ENCODE measurements at regions not wholly inside any gene's neighbourhood (a gene's known extent, or its start where the extent isn't known, plus 50 kb on each side); places are given as distances from the start of the nearest gene placed in this dataset.
"Not testable (repeated sequence)": the region's sequence is repeated elsewhere in the genome, so short reads cannot be mapped to it uniquely, and the experiment has no call there.

DNA sequence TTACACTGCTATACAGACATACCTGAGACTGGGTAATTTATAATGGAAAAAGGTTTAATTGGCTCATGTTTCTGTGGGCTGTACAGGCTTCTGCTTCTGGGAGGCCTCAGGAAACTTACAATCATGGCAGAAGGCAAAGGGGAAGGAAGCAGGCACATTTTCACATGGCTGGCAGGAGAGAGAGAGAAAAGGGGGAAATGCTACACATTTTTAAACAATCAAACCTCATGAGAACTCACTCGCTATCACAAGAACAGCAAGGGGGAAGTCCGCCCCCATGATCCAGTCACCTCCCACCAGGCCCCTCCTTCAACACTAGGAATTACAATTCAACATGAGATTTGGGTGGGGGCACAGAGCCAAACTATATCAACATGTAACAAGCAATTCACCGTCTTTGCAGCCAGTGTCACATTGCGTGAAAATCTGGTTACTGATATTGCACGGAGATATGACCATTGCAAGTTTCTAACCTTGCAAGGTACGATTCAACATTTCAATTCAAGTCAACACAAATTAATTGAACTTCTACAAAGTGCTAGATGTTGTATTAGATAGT lies 61.7 kb upstream of the RELL1 start:
- no peaks in the 10 kb centered on the region for H3K36me3 Mint-ChIP-seq
- H3K9me3 Mint-ChIP-seq: peaks cover 0 to 11% of the 10 kb centered on the region in 2 donors
- ATAC-seq (no peak), DNase-seq (ENCODE audit: low spot score in 2 of 2) (no peak)
- H3K27ac Mint-ChIP-seq: no peak overlapping the region

DNA sequence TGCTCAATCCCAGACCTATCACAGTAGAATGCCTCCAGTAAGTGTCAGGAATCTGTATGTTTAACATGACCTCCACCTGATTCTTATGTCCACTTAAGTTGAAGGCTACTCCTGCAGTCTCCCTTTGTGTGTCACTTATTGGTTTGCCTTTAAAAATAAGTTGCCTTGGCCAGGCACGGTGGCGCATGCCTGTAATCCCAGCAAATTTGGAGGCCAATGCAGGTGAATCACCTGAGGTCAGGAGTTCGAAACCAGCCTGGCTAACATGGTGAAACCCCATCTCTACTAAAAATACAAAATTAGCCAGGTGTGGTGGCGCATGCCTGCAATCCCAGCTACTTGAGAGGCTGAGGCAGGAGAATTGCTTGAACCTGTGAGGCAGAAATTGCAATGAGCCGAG lies 60.7 kb upstream of the RELL1 start:
- not testable (repeated sequence) for DNase-seq (ENCODE audit: low spot score in 2 of 2); ATAC-seq; H3K27ac Mint-ChIP-seq; H3K36me3 Mint-ChIP-seq
- H3K9me3 Mint-ChIP-seq: peaks cover 0 to 13% of the 10 kb centered on the region in 2 donors

DNA sequence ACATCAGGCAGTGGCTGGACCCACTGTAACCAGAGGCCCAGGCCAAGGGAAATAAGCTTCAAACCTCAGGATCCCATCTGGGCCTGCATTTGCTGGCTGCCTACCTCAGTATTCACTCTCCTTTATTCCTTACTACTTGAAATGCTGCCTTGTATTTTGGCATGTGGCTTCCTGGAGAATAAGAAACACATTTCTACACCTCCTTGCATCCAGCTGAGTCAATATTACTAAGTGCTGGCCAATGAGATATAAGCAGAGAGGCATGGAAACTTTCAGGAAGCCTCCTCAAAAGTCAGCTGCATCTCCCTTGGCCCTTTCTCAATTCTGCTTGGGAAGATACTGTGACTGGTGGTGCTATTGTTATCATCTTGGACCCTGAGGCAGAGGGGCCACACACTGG lies 59.8 kb upstream of the RELL1 start:
- no peak for DNase-seq (ENCODE audit: low spot score in 2 of 2)
- Mint-ChIP-seq H3K27ac (peak overlapping the region in 1 of 2 donors; percentile 32), H3K36me3 (no peaks in the 10 kb centered on the region), H3K9me3 (peaks cover 0 to 13% of the 10 kb centered on the region in 2 donors)
- ATAC-seq: no peak

DNA sequence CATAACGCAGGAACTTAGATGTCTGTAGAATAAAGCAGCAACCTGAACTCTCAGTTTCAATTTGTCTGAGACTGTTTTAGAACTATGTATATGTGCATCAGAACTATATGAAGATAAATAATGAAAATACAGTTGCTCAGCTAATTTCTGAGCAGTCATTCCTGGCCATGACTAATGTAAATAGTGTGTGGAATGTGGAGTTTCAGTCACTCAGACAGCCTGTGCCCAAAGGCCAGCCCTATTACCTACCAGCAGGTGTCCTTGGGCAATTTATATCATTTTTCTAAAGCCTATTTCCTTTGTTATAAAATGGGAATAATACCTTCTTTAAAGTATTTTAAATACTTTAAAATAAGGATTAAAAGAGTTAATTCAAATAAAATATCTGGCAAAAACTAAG lies 56.0 kb upstream of the RELL1 start:
- no peak overlapping the region for H3K27ac Mint-ChIP-seq
- no peaks in the 10 kb centered on the region for H3K36me3 Mint-ChIP-seq
- DNase-seq (ENCODE audit: low spot score in 2 of 2) (no peak), ATAC-seq (peak in 1 of 2 donors; percentile 32)
- peaks cover 0 to 13% of the 10 kb centered on the region in 2 donors for H3K9me3 Mint-ChIP-seq

DNA sequence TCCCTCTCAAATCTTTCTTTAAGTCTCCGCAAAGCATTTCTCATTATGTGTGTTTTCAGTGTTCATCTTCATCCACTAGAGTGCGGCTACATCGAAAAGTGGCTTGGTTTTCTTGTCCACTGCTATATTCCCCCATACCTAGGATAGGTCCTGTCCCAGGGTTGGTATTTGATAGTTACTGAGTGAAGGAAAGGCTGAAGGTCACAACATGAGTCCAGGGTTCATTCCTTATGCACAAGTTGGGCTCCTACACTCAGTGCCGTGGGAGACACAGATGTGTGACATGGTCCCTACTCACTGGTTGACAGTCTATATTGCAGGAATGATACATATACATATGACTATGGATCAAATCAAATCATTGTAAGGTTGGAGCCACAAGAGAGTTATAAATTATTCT lies 55.4 kb upstream of the RELL1 start:
- DNase-seq (ENCODE audit: low spot score in 2 of 2) (no peak), ATAC-seq (no peak)
- H3K27ac Mint-ChIP-seq: no peak overlapping the region
- peaks cover 0 to 7% of the 10 kb centered on the region in 2 donors for H3K9me3 Mint-ChIP-seq
- no peaks in the 10 kb centered on the region for H3K36me3 Mint-ChIP-seq

DNA sequence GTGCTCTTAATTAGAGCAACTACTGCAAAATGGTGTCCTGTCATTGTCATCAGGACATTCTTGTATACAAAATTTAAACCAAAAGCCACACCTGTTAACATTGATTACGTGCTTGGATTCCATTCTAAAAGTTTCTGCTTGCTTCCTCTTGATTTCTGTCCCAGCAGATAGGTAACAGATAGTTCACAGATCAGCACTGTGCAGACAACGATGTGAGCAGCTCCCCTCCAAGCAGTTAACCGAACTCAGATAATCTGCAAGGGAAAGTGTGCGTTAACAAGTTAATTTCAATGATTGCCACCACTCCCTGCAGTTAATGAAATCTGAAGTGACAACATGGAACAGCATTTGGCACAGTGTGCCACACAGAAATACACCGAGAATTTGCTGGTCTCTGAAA lies 54.4 kb upstream of the RELL1 start:
- peaks cover 0 to 7% of the 10 kb centered on the region in 2 donors for H3K9me3 Mint-ChIP-seq
- DNase-seq (ENCODE audit: low spot score in 2 of 2): no peak
- no peaks in the 10 kb centered on the region for H3K36me3 Mint-ChIP-seq
- no peak overlapping the region for H3K27ac Mint-ChIP-seq
- no peak for ATAC-seq

DNA sequence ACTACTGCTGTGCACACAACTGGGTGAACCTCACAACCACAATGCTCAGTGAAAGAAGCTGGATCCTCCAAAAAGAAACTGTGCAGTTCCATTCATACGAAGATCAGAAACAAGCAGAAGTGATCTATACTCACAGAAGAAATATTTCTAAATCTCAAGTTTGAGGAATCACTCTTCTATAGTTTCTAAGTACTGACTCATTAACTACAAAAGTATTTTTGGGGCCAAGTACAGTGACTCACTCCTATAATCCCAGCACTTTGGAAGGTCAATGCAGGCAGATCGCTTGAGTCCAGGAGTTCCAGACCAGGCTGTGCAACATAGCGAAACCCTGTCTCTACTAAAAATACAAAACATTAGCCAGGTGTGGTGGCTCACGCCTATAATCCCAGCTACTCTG lies 51.3 kb upstream of the RELL1 start:
- DNase-seq (ENCODE audit: low spot score in 2 of 2) (no peak), ATAC-seq (no peak)
- Mint-ChIP-seq H3K9me3 (no peaks in the 10 kb centered on the region), H3K36me3 (no peaks in the 10 kb centered on the region), H3K27ac (no peak overlapping the region)
